Endothelial cell of umbilical vein (primary cell): ENCODE measurements at regions not wholly inside any gene's neighbourhood (a gene's known extent, or its start where the extent isn't known, plus 50 kb on each side); places are given as distances from the start of the nearest gene placed in this dataset.

ENCODE experiments used
- BruUV-seq: library from RNA; stranded (reverse); fragments of 400-500 nt; replicated peaks from 2 replicates; lab custom pipeline; 2021; lab: Mats Ljungman, UMichigan
- CTCF ChIA-PET: fragments of 300-600, 350-600 bp; sonication (Branson Sonifier 250); formaldehyde crosslinking; loops from one replicate; lab custom pipeline; 2021; ENCODE audit warnings: antibody characterized with exemption, inconsistent platforms; lab: Charles Lee
- POLR2A ChIA-PET: fragments of 300-600, 350-600 bp; sonication (Branson Sonifier 250); formaldehyde crosslinking; loops from one replicate; lab custom pipeline; 2021; ENCODE audit warnings: antibody characterized with exemption, inconsistent platforms; lab: Charles Lee
- DNase-seq: peaks from one replicate; pipeline ENCODE4 v3.0.0-alpha.2; 2011; ENCODE audit warnings: low read depth, low spot score
- FAIRE-seq: peaks from 2 replicates; lab custom pipeline; 2011; peaks lifted over from hg19 to GRCh38; lab: Jason Lieb, UNC
- H2AFZ ChIP-seq: 2 replicates; pipeline ENCODE4 v1.6.0; 2012; ENCODE audit warnings: low read depth, low read length, control low read depth, inconsistent platforms
- H3K27ac ChIP-seq: 2 replicates; pipeline ENCODE4 v1.5.1; 2011; ENCODE audit warnings: low read depth, mild to moderate bottlenecking, control low read depth, low read length, moderate library complexity; ENCODE audit not compliant: insufficient read depth
- H3K27me3 ChIP-seq, 2 experiments: 2 replicates each; pipeline versions ENCODE4 v1.6.0 to v1.6.1; 2011; ENCODE audit warnings: low read length in 2 of 2, mixed read lengths in 1 of 2; ENCODE audit not compliant: control insufficient read depth in 2 of 2, insufficient read depth in 2 of 2
- H3K36me3 ChIP-seq, 2 experiments: 2 replicates in 1 of 2; 3 replicates in 1 of 2; pipeline ENCODE4 v1.5.1; 2011; ENCODE audit warnings: low read length in 2 of 2, mild to moderate bottlenecking in 1 of 2, moderate library complexity in 1 of 2; ENCODE audit not compliant: control insufficient read depth in 2 of 2, insufficient read depth in 2 of 2; ENCODE audit errors: extremely low read depth in 1 of 2
- H3K4me1 ChIP-seq: 3 replicates; pipeline ENCODE4 v1.5.1; 2011; ENCODE audit warnings: mild to moderate bottlenecking, low read length; ENCODE audit not compliant: control insufficient read depth, insufficient read depth; ENCODE audit errors: extremely low read depth
- H3K4me2 ChIP-seq: 2 replicates; pipeline ENCODE4 v1.6.1; 2011; ENCODE audit warnings: low read length, control low read depth, mixed read lengths; ENCODE audit not compliant: insufficient read depth
- H3K4me3 ChIP-seq, 3 experiments: fragments of 200-600 bp in 1 of 3; sonication (generic), shearing (Covaris generic) in 1 of 3; replicated peaks in 1 of 3; 2 replicates each; pipeline ENCODE4 v1.5.1; 2011 to 2016; ENCODE audit warnings: control low read depth in 3 of 3, low read length in 3 of 3, mild to moderate bottlenecking in 2 of 3, inconsistent platforms in 1 of 3, low read depth in 1 of 3, moderate library complexity in 1 of 3; ENCODE audit not compliant: insufficient read depth in 1 of 3
- H3K79me2 ChIP-seq: 2 replicates; pipeline ENCODE4 v1.6.0; 2012; ENCODE audit warnings: low read length, inconsistent platforms; ENCODE audit not compliant: control insufficient read depth, insufficient read depth
- H3K9ac ChIP-seq: replicated peaks from 2 replicates; pipeline ENCODE3; 2011; ENCODE audit warnings: low read length, control low read depth; ENCODE audit not compliant: insufficient read depth; ENCODE audit errors: extremely low read depth
- H3K9me1 ChIP-seq: replicated peaks from 3 replicates; pipeline ENCODE4 v1.6.0; 2011; ENCODE audit warnings: mild to moderate bottlenecking, low read length; ENCODE audit not compliant: control insufficient read depth, insufficient read depth; ENCODE audit errors: extremely low read depth
- H3K9me3 ChIP-seq: replicated peaks from 2 replicates; pipeline ENCODE4 v1.5.1; 2012; ENCODE audit warnings: low read length, inconsistent platforms; ENCODE audit not compliant: control insufficient read depth, insufficient read depth
- H4K20me1 ChIP-seq: replicated peaks from 2 replicates; pipeline ENCODE3; 2011; ENCODE audit warnings: mild to moderate bottlenecking, low read length; ENCODE audit not compliant: control insufficient read depth, insufficient read depth; ENCODE audit errors: extremely low read depth
- CTCF ChIP-seq, 2 donors: IDR thresholded peaks; 1 replicate in 1 of 2; 2 replicates in 1 of 2; pipeline ENCODE4 v1.5.1; 2011; ENCODE audit warnings: low read length in 2 of 2, mild to moderate bottlenecking in 2 of 2, moderate library complexity in 2 of 2, control low read depth in 1 of 2, inconsistent platforms in 1 of 2, low read depth in 1 of 2; ENCODE audit not compliant: insufficient read depth in 1 of 2; ENCODE audit errors: extremely low read depth in 1 of 2
- EZH2 ChIP-seq: IDR thresholded peaks from 2 replicates; pipeline ENCODE4 v1.6.1; 2012; ENCODE audit warnings: borderline replicate concordance, low read depth, mild to moderate bottlenecking, moderate library complexity, low read length, inconsistent platforms; ENCODE audit not compliant: severe bottlenecking
- FOS ChIP-seq: IDR thresholded peaks from 2 replicates; pipeline ENCODE4 v1.6.1; 2011; ENCODE audit warnings: mild to moderate bottlenecking, low read length, moderate library complexity, borderline replicate concordance; ENCODE audit not compliant: insufficient read depth
- GATA2 ChIP-seq: IDR thresholded peaks from 2 replicates; pipeline ENCODE4 v1.7.0; 2011; ENCODE audit warnings: low read depth, mild to moderate bottlenecking, moderate library complexity, mixed read lengths, low read length; ENCODE audit not compliant: insufficient read length, insufficient read depth
- JUN ChIP-seq: IDR thresholded peaks from 2 replicates; pipeline ENCODE4 v1.6.1; 2011; ENCODE audit warnings: borderline replicate concordance, low read depth; ENCODE audit not compliant: insufficient read length, insufficient read depth
- MYC ChIP-seq: IDR thresholded peaks from one replicate; pipeline ENCODE4 v1.6.1; 2011; ENCODE audit warnings: mild to moderate bottlenecking, low read depth, low read length
- POLR2A ChIP-seq: IDR thresholded peaks from 2 replicates; pipeline ENCODE4 v1.6.1; 2012; ENCODE audit warnings: low read depth, mild to moderate bottlenecking, control low read depth, low read length
- POLR2AphosphoS5 ChIP-seq: IDR thresholded peaks from 2 replicates; pipeline ENCODE4 v1.6.1; 2012; ENCODE audit warnings: low read depth, mild to moderate bottlenecking, control low read depth, low read length, moderate library complexity; ENCODE audit not compliant: insufficient read depth
- dilution Hi-C: fragments of 300-500 bp; cut with MboI; formaldehyde crosslinking; loops from one replicate; pipeline ENCODE4 v1.15.0; 2019; ENCODE audit warnings: low sequenced_read_pairs; ENCODE audit not compliant: extremely low pct_ligation_motif_present
- intact Hi-C: fragments of 100-400 bp; cut with micrococcal nuclease; formaldehyde crosslinking; loops from one replicate; pipeline ENCODE4 v1.10.0; 2022
- TF ChIP-seq, protein P1 (sequence below): IDR thresholded peaks from 2 replicates; pipeline ENCODE4 v1.6.1; 2011; ENCODE audit not compliant: insufficient read depth, insufficient read length

DNA sequence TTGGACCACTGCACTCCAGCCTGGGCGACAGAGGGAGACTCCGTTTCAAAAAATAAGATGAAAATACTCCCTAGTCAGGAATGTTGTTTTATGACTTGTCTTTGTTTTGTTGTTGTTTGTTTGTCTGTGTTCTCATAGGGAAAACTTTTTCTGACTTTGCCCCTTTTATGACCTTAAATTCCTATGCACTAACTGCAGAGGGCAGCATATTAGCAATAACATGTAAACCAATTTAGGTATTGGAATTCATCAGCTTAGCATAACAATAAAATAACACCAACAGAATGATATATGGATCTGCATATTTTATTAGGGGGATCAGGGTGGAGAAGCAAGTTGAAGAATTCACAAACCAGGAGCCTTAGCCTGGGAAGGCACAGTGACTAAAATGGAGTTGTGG, 631.5 kb downstream of the SUCLG1 start:
- ChIA-PET CTCF (no interaction called here), POLR2A (no interaction called here)
- Histone ChIP-seq H2AFZ (no peak overlapping the region), H3K9ac (no peak overlapping the region), H3K27me3 (no peaks in the 10 kb centered on the region), H3K79me2 (no peaks in the 10 kb centered on the region), H3K9me3 (no peaks in the 10 kb centered on the region), H3K36me3 (no peaks in the 10 kb centered on the region), H3K4me3 (no peak overlapping the region), H4K20me1 (no peaks in the 10 kb centered on the region), H3K4me1 (no peaks in the 10 kb centered on the region), H3K4me2 (no peak overlapping the region), H3K9me1 (no peaks in the 10 kb centered on the region), H3K27ac (no peak overlapping the region)
- intact Hi-C loops = no loop called here
- no TSS peak for BruUV-seq
- TF ChIP-seq FOS (no peak), EZH2 (no peak), JUN (no peak), POLR2A (no peak), GATA2 (no peak), MYC (no peak), POLR2AphosphoS5 (no peak), CTCF (IDR thresholded peaks at IDR 0.05; ENCODE audit: extremely low read depth in 1 of 2, insufficient read depth in 1 of 2, low read depth in 1 of 2, low read length in 2 of 2) (no peak)
- TF ChIP-seq, protein P1, sequence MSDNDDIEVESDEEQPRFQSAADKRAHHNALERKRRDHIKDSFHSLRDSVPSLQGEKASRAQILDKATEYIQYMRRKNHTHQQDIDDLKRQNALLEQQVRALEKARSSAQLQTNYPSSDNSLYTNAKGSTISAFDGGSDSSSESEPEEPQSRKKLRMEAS = no peak
- FAIRE-seq (no peak), DNase-seq (no peak)
- dilution Hi-C loops = no loop called here
